22Rv1 (cell line): ENCODE measurements at regions not wholly inside any gene's neighbourhood (a gene's known extent, or its start where the extent isn't known, plus 50 kb on each side); places are given as distances from the start of the nearest gene placed in this dataset.

Source experiments
- H3K27ac ChIP-seq: fragments of 450-650 bp; 2 replicates; pipeline ENCODE4 v1.5.1; 2017
- CTCF ChIP-seq: fragments of 450-650 bp; IDR thresholded peaks from 2 replicates; pipeline ENCODE4 v1.5.1; 2017; ENCODE audit warnings: mild to moderate bottlenecking
- ZFX ChIP-seq: fragments of 450-650 bp; IDR thresholded peaks from 2 replicates; pipeline ENCODE4 v1.6.1; 2017; ENCODE audit warnings: antibody characterized with exemption, borderline replicate concordance

- H3K27ac ChIP-seq, result no peak overlapping the region
- TF ChIP-seq ZFX, result no peak
- no peak for TF ChIP-seq CTCF
Observed at GRCh38 chr20:61121661-61122060, 130.4 kb upstream of the CDH4 start.

- no peak for TF ChIP-seq CTCF
- TF ChIP-seq ZFX, result no peak
- H3K27ac ChIP-seq, result no peak overlapping the region
Observed at GRCh38 chr20:61123286-61123685, 128.8 kb upstream of the CDH4 start.

GRCh38 chr20:61123751-61124368, 128.2 kb upstream of the CDH4 start:
- TF ChIP-seq CTCF (no peak), ZFX (no peak)
- no peak overlapping the region for H3K27ac ChIP-seq

- H3K27ac ChIP-seq, result no peak overlapping the region
- TF ChIP-seq CTCF (no peak), ZFX (no peak)
Observed at GRCh38 chr20:61125076-61125475, 127.0 kb upstream of the CDH4 start.

- no peak overlapping the region for H3K27ac ChIP-seq
- no peak for TF ChIP-seq ZFX
- no peak for TF ChIP-seq CTCF
Observed at GRCh38 chr20:61125546-61126180, 126.4 kb upstream of the CDH4 start.

- TF ChIP-seq ZFX, result no peak
- TF ChIP-seq CTCF, result no peak
- H3K27ac ChIP-seq, result no peak overlapping the region
Observed at GRCh38 chr20:61126369-61127195, 125.5 kb upstream of the CDH4 start.
